GM18867 (cell line): ENCODE measurements at regions not wholly inside any gene's neighbourhood (a gene's known extent, or its start where the extent isn't known, plus 50 kb on each side); places are given as distances from the start of the nearest gene placed in this dataset.
"Not testable (repeated sequence)": the region's sequence is repeated elsewhere in the genome, so short reads cannot be mapped to it uniquely, and the experiment has no call there.

Experiments used
- ATAC-seq: cut with Tn5 transposase; IDR thresholded peaks from one replicate; pipeline ENCODE4 v1.9.1; 2021; ENCODE audit warnings: mild to moderate bottlenecking, moderate library complexity; ENCODE audit not compliant: unreplicated experiment

- ATAC-seq, result peak; percentile 62
These were observed 51.2 kb upstream of the CARD11 start for GRCh38 chr7:3094701-3095445.

- no peak for ATAC-seq
These were observed 54.1 kb upstream of the CARD11 start for GRCh38 chr7:3097734-3098133.

GRCh38 chr7:3102159-3102558, 58.5 kb upstream of the CARD11 start:
- no peak for ATAC-seq

DNA sequence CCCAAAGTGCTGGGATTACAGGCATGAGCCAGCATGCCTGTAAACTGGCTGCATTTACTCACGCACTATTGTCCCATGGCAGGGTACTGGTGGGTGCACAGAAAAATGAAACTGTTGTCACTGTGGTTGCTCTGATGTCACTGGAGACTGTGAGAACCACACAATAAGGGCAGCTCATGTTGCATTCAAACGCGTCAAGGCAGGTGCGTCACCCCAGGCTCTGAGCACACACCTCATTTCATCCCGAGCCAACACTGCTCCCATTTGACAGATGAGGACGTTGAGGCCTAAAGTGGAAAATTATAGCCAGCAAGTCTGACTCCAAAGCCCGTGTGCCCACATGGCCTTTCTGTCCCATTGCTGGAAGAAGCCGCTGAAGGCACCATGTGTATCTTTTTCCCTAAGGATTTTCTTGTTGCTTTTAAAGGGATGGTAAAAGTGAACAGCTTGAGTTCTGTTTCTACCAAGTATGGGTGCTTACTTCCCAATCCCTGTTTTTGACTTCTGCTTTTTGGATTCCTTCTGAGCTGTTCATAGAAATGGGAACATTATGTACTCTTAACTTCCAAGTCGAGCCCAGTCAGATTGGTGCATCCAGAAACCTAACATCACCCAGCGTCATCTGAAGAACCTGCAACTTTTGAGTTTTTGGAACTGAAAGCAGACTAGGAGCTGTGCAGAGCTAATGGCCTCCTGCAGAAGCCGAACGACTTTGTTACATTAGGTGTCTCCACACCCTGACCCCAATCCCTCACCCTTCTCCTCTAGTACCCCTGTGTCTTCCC, 60.1 kb upstream of the CARD11 start:
- ATAC-seq, result no peak

- ATAC-seq, result no peak
These were observed 62.2 kb upstream of the CARD11 start for GRCh38 chr7:3105856-3106255.

- no peak for ATAC-seq
These were observed 62.7 kb upstream of the CARD11 start for GRCh38 chr7:3106361-3106826.

GRCh38 chr7:3107228-3107763, 63.6 kb upstream of the CARD11 start:
- ATAC-seq, result no peak

- no peak for ATAC-seq
These were observed 64.4 kb upstream of the CARD11 start for GRCh38 chr7:3107889-3108570.

DNA sequence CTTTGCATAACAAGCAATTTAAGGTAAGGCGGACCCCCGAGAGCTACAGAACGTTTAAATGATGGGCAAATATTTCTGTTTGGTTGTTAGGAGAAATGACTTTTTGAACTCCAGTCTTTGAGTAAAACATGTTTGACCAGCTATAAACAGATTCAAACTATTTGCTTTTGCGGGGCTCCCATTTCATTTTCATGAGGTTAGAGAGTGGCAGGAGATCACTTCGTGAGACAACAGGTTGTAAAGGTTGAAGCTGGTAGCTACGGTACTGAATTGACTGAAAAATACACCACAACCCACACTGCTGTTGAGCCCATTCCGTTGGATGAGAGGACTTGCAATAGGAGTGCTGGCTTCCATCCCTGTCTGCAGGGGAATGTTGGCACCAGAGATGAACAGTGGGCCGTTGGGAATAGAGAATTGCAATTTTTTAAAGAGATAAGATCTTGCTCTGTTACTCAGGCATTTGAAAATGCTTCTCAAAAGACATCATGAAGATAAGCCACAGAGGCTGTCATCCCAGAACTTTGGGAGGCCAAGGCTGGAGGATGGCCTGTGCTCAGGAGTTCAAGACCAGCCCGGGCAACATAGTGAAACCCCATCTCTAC, 65.7 kb upstream of the CARD11 start:
- no peak for ATAC-seq

DNA sequence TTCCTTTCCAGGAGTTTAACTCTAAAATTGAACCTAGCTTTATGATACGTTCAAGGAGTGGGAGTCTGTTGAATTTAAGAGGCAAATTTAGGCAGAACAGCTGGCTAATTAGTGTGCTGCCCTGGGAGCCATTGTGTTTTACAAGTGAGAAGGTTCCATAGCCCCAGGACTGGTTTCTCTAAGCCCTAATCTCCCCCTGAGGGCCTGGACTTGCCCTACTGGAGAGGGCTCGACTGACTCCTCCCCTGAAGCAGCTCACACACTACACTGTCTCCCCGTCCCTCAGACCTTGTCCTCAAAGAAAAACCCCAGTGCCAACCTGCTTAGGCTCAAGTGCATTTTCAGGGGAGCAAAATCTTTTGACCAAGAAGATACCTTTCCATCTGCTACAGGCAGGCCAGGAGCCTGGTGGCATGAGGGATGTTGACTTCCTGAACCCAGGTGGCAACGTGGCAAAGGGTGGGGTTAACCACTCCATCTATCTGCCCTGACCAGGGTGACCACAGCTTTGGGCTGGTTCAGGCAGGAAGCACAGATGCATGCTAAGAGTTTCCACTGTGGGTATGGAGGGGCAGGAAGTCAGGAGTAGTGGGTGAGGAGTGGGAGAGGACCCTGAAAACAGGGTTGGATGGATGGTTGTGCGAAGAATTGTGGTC, 68.9 kb upstream of the CARD11 start:
- ATAC-seq, result no peak

DNA sequence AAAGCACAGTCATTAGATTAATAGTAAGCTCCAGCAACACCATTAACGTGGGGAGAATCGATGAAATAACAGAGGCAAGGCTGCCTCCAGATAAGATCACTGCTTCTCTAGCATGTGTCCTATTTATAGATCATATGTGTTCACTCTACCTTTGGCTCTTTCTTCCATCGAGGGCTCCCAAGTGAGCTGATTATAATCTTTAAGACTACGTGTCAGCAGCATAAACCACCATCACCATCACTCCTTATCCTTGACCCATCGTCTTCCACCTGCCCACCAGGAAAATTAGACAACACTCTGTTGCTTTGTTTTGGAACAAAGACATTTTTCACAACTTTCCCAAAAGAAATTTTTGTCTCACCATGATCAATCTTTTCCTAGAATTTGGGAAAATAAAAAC, 71.2 kb upstream of the CARD11 start:
- ATAC-seq, result no peak

- ATAC-seq, result no peak
These were observed 73.4 kb upstream of the CARD11 start for GRCh38 chr7:3117081-3117480.

- peak; percentile 42 for ATAC-seq
These were observed 74.0 kb upstream of the CARD11 start for GRCh38 chr7:3117488-3118231.

- ATAC-seq, result not testable (repeated sequence)
These were observed 75.8 kb upstream of the CARD11 start for GRCh38 chr7:3119352-3119927.

DNA sequence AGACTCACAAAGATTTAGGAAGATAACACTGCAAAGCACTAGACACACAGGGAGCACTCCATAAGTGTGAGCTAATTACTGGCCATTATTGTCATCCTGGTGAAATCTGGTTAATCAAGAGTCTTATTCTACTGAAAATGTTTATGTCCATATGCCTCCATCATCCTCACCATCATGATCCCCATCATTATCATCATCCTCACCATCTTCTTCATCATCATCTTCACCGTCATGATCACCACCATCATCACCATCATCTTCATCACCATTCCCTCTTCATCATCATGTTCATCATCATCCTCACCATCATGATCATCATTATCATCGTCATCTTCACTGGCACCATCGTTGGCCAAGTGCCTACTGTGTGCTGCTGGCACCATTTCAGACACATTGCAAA, 76.3 kb upstream of the CARD11 start:
- ATAC-seq, result no peak

DNA sequence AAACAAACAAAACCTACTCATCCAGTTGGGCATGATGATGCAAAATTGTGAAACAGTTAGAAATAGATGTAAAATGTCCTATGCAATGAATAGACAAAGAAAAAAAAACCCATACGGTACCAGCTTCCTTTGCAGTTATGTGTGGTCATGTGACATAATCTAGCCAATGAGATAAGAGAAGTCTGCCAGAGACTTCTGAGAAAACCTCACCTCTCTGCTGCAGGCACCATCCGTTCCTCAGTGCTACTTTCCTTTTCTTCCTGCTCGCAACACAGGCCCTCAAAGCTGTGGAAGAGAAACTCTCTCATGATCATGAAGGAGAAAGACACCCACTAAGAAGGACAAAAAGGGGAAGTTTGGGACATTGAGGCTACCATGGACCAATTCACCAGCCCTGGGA, 76.8 kb upstream of the CARD11 start:
- no peak for ATAC-seq

DNA sequence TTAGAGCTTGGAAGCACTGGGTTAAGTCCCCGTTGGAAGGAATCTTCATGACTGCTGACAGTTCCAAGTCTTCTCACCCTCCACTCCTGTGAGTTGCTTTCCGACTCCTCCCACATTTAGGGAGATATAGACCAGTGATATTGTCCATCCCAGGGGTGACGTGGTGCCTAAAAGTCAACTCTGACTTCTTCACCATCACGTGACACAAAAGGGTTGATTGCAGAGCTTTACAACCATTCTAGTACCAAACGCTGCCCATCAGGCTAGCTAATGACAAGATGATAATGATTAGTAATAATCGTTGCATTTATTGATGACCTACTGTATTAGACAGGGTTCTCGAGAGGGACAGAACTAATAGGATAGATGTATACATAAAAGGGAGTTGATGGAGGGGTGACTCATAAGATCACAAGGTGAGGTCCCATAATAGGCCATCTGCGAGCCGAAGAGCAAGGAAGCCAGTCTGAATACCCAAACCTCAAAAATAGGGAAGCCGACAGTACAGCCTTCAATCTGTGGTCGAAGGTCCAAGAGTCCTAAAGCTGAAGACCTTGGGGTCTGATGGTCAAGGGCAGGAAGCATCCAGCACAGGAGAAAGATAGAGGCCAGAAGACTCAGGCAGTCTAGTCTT, 85.3 kb upstream of the CARD11 start:
- no peak for ATAC-seq

DNA sequence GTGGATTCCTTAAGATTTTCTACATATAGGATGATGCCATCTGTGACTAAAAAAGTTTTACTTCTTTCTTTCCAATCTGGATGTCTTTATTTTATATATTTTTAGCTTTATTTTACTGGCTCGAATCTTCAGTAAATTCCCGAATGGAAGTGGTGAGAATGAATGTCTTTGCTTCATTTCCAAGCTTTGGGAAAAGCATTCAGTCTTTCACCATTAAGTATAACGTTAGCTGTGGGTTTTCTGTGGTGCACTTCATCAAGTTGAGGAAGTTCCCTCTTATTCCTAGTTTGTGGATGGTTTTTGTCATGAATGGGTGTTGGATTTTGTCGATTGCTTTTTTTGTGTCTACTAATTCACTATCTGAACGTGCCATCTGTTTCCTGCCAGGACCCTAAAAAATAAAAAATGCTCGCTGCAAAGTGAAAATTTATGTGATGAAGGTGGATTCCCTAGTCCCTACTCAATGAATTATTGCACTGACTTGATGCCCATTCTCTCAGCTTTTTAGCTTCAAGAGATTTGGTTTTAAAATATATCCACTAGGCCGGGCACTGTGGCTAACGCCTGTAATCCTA, 90.2 kb upstream of the CARD11 start:
- ATAC-seq, result no peak

DNA sequence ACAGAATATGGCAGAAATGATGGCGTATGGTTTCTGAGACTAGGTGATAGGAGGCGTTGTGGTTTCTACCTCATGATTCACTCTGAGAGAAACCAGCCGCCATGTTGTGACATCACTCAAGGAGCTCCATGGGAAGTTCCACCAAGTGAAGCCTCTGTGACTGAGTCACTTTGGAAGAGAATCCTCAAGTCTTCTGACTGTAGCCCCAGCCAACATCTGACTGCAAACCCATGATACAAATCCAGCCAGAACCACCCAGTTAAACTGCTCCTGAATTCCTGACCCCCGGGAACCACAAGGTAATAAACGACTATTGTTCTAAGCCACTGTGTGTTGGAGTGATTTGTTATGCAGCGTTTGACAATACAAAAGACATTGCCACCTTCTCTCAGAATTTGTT, 91.1 kb upstream of the CARD11 start:
- no peak for ATAC-seq
